ENCODE measurements at regions not wholly inside any gene's neighbourhood (a gene's known extent, or its start where the extent isn't known, plus 50 kb on each side); places are given as distances from the start of the nearest gene placed in this dataset.

DNA sequence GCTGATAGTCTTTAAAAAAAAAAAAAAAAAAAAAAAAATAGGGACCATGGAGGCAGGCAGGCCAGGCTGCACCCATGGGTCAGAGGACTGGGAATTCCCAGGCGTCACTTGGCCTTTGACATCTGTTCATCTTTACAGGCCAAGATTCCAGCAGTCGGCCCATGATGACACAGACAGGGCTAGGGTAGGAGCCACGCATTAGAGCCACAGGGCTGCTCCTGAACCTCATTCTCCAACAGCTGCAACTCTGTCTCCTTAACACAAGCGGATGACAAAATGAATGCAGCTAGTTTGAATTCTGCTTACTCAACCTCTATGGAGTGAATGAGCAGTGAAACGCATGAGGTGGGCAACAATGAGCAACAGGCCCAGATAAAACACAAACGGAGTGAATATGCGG lies 126.4 kb downstream of the LY86 start:
- H3K4me3 Mint-ChIP-seq, result no peak overlapping the region
- Histone ChIP-seq H2AFZ (ENCODE audit: low read length) (no peak overlapping the region), H3K14ac (ENCODE audit: insufficient read depth, low read length) (no peak overlapping the region)

More for the DNA sequence above, 126.4 kb downstream of the LY86 start:
- Histone ChIP-seq H3K4me2 (ENCODE audit: insufficient read depth, insufficient read length, low read length) (no peak overlapping the region), H2AK5ac (ENCODE audit: insufficient read length, low read length) (no peak overlapping the region), H2BK12ac (ENCODE audit: insufficient read length, low read depth, low read length) (no peak overlapping the region), H3K4me1 (ENCODE audit: insufficient read depth, low read length) (peaks cover 3% of the 10 kb centered on the region; the same call in 1 of the 2 replicates), H3K27ac (ENCODE audit: insufficient read length, low read depth, low read length) (no peak overlapping the region), H3K18ac (ENCODE audit: insufficient read length, low read depth, low read length) (no peak overlapping the region), H3T11ph (ENCODE audit: low read length) (no peak overlapping the region), H3K79me2 (ENCODE audit: insufficient read depth, low read length) (no peaks in the 10 kb centered on the region), H3K9ac (ENCODE audit: extremely low read depth, insufficient read length, low read length) (no peak overlapping the region), H4K5ac (ENCODE audit: insufficient read length, low read depth, low read length) (no peak overlapping the region), H3K4ac (ENCODE audit: low read depth, low read length) (no peak overlapping the region), H3K79me1 (ENCODE audit: insufficient read depth, low read depth, low read length, poor library complexity, severe bottlenecking) (no peaks in the 10 kb centered on the region), H4K8ac (replicated peaks; ENCODE audit: insufficient read length, low read depth, low read length) (no peak overlapping the region), H3K23me2 (ENCODE audit: insufficient read length, low read depth, low read length, poor library complexity, severe bottlenecking) (no peaks in the 10 kb centered on the region), H4K20me1 (ENCODE audit: control insufficient read depth, insufficient read depth, insufficient read length) (no peaks in the 10 kb centered on the region), H3K9me3 (ENCODE audit: control insufficient read depth, low read depth, low read length) (no peaks in the 10 kb centered on the region), H2BK20ac (ENCODE audit: low read depth, low read length, poor library complexity, severe bottlenecking) (no peak overlapping the region), H3K27me3 (ENCODE audit: insufficient read depth, low read length) (no peaks in the 10 kb centered on the region), H3K23ac (ENCODE audit: insufficient read length, low read depth, low read length) (no peak overlapping the region), H3K56ac (ENCODE audit: insufficient read length, low read depth, low read length) (no peak overlapping the region), H2BK15ac (ENCODE audit: low read depth, low read length) (no peak overlapping the region), H4K91ac (ENCODE audit: insufficient read length, low read depth, low read length) (no peak overlapping the region), H2BK120ac (ENCODE audit: low read depth, low read length, poor library complexity, severe bottlenecking) (no peak overlapping the region), H2BK5ac (ENCODE audit: insufficient read length, low read length) (no peak overlapping the region)
- no peaks in the 10 kb centered on the region for H3K9me3 Mint-ChIP-seq
- no peaks in the 10 kb centered on the region; a peak in 1 of 7 replicates for H3K36me3 Mint-ChIP-seq (ENCODE audit: insufficient read depth in 1 of 3, low read depth in 3 of 3)
- H3K4me1 Mint-ChIP-seq, result peaks cover 31 to 38% of the 10 kb centered on the region in 2 experiments
- TF ChIP-seq, protein P1, sequence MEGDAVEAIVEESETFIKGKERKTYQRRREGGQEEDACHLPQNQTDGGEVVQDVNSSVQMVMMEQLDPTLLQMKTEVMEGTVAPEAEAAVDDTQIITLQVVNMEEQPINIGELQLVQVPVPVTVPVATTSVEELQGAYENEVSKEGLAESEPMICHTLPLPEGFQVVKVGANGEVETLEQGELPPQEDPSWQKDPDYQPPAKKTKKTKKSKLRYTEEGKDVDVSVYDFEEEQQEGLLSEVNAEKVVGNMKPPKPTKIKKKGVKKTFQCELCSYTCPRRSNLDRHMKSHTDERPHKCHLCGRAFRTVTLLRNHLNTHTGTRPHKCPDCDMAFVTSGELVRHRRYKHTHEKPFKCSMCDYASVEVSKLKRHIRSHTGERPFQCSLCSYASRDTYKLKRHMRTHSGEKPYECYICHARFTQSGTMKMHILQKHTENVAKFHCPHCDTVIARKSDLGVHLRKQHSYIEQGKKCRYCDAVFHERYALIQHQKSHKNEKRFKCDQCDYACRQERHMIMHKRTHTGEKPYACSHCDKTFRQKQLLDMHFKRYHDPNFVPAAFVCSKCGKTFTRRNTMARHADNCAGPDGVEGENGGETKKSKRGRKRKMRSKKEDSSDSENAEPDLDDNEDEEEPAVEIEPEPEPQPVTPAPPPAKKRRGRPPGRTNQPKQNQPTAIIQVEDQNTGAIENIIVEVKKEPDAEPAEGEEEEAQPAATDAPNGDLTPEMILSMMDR (conservative IDR thresholded peaks at IDR 0.05), result no peak
- no CpG with 5 or more reads among the region's 7 CpGs for WGBS (ENCODE audit: extremely low coverage, insufficient read length, low lambda C conversion rate)
- peaks cover 6% of the 10 kb centered on the region for H3K27me3 Mint-ChIP-seq (ENCODE audit: low read depth)
- no peak overlapping the region; a peak in 1 of 7 replicates for H3K27ac Mint-ChIP-seq
- DNase-seq, result no peak
